ENCODE measurements at regions not wholly inside any gene's neighbourhood (a gene's known extent, or its start where the extent isn't known, plus 50 kb on each side); places are given as distances from the start of the nearest gene placed in this dataset.
A peak's percentile ranks its signal among the peaks of the same experiment; 100 is the strongest.

GRCh38 chr10:6659451-6659850 is 79.4 kb upstream of the PRKCQ start:
- Histone ChIP-seq H3K27me3 (ENCODE audit: insufficient read depth, low read length) (no peaks in the 10 kb centered on the region), H3K4me3 (ENCODE audit: low read length) (no peak overlapping the region), H3K4me1 (ENCODE audit: insufficient read depth, low read length) (no peaks in the 10 kb centered on the region), H3K9me3 (ENCODE audit: insufficient read depth, low read depth, low read length) (peaks cover 7% of the 10 kb centered on the region; the same call in 1 of the 2 replicates), H3K27ac (ENCODE audit: low read depth, low read length) (no peak overlapping the region), H3K9ac (ENCODE audit: low read depth, low read length) (no peak overlapping the region), H3K36me3 (ENCODE audit: insufficient read depth, low read length) (no peaks in the 10 kb centered on the region)

GRCh38 chr10:6657669-6658068 is 77.6 kb upstream of the PRKCQ start:
- no peaks in the 10 kb centered on the region for H3K4me1 ChIP-seq (ENCODE audit: insufficient read depth, low read length)
- WGBS, result no CpG with 5 or more reads among the region's 1 CpG
- no peak overlapping the region for H3K9ac ChIP-seq (ENCODE audit: low read depth, low read length)
- H3K27me3 ChIP-seq (ENCODE audit: insufficient read depth, low read length), result no peaks in the 10 kb centered on the region
- H3K27ac ChIP-seq (ENCODE audit: low read depth, low read length), result no peak overlapping the region
- no peaks in the 10 kb centered on the region for H3K36me3 ChIP-seq (ENCODE audit: insufficient read depth, low read length)
- peaks cover 7% of the 10 kb centered on the region; the same call in 1 of the 2 replicates for H3K9me3 ChIP-seq (ENCODE audit: insufficient read depth, low read depth, low read length)
- H3K4me3 ChIP-seq (ENCODE audit: low read length), result no peak overlapping the region

GRCh38 chr10:6657196-6657595 is 77.1 kb upstream of the PRKCQ start:
- 97% methylated on average over 2 of the region's 2 CpGs for WGBS
- Histone ChIP-seq H3K27ac (ENCODE audit: low read depth, low read length) (no peak overlapping the region), H3K27me3 (ENCODE audit: insufficient read depth, low read length) (no peaks in the 10 kb centered on the region), H3K4me1 (ENCODE audit: insufficient read depth, low read length) (no peaks in the 10 kb centered on the region), H3K9me3 (ENCODE audit: insufficient read depth, low read depth, low read length) (peaks cover 7% of the 10 kb centered on the region; the same call in 1 of the 2 replicates), H3K9ac (ENCODE audit: low read depth, low read length) (no peak overlapping the region), H3K4me3 (ENCODE audit: low read length) (no peak overlapping the region), H3K36me3 (ENCODE audit: insufficient read depth, low read length) (no peaks in the 10 kb centered on the region)

GRCh38 chr10:6654571-6654970 is 74.5 kb upstream of the PRKCQ start:
- Histone ChIP-seq H3K27me3 (ENCODE audit: insufficient read depth, low read length) (no peaks in the 10 kb centered on the region), H3K4me1 (ENCODE audit: insufficient read depth, low read length) (peaks cover 12% of the 10 kb centered on the region), H3K27ac (ENCODE audit: low read depth, low read length) (no peak overlapping the region), H3K36me3 (ENCODE audit: insufficient read depth, low read length) (no peaks in the 10 kb centered on the region), H3K4me3 (ENCODE audit: low read length) (no peak overlapping the region), H3K9me3 (ENCODE audit: insufficient read depth, low read depth, low read length) (peaks cover 4% of the 10 kb centered on the region; the same call in 1 of the 2 replicates), H3K9ac (ENCODE audit: low read depth, low read length) (no peak overlapping the region)
- 96% methylated on average over 2 of the region's 2 CpGs for WGBS

GRCh38 chr10:6650586-6650985 is 70.5 kb upstream of the PRKCQ start:
- Histone ChIP-seq H3K4me1 (ENCODE audit: insufficient read depth, low read length) (peaks cover 23% of the 10 kb centered on the region), H3K9me3 (ENCODE audit: insufficient read depth, low read depth, low read length) (no peaks in the 10 kb centered on the region), H3K36me3 (ENCODE audit: insufficient read depth, low read length) (no peaks in the 10 kb centered on the region), H3K4me3 (ENCODE audit: low read length) (no peak overlapping the region), H3K27me3 (ENCODE audit: insufficient read depth, low read length) (no peaks in the 10 kb centered on the region), H3K27ac (ENCODE audit: low read depth, low read length) (no peak overlapping the region), H3K9ac (ENCODE audit: low read depth, low read length) (no peak overlapping the region)
- WGBS, result 97% methylated on average over 6 of the region's 6 CpGs

GRCh38 chr10:6649903-6650302 is 69.8 kb upstream of the PRKCQ start:
- Histone ChIP-seq H3K4me1 (ENCODE audit: insufficient read depth, low read length) (peaks cover 23% of the 10 kb centered on the region), H3K27me3 (ENCODE audit: insufficient read depth, low read length) (no peaks in the 10 kb centered on the region), H3K4me3 (ENCODE audit: low read length) (no peak overlapping the region), H3K36me3 (ENCODE audit: insufficient read depth, low read length) (no peaks in the 10 kb centered on the region), H3K9ac (ENCODE audit: low read depth, low read length) (no peak overlapping the region), H3K9me3 (ENCODE audit: insufficient read depth, low read depth, low read length) (no peaks in the 10 kb centered on the region), H3K27ac (ENCODE audit: low read depth, low read length) (peak overlapping the region; percentile 69)
- 90% methylated on average over 6 of the region's 6 CpGs for WGBS

GRCh38 chr10:6648894-6649720 is 69.0 kb upstream of the PRKCQ start:
- 51% methylated on average over 8 of the region's 8 CpGs for WGBS
- Histone ChIP-seq H3K9ac (ENCODE audit: low read depth, low read length) (no peak overlapping the region), H3K36me3 (ENCODE audit: insufficient read depth, low read length) (no peaks in the 10 kb centered on the region), H3K4me1 (ENCODE audit: insufficient read depth, low read length) (peaks cover 23% of the 10 kb centered on the region), H3K27me3 (ENCODE audit: insufficient read depth, low read length) (no peaks in the 10 kb centered on the region), H3K9me3 (ENCODE audit: insufficient read depth, low read depth, low read length) (no peaks in the 10 kb centered on the region), H3K27ac (ENCODE audit: low read depth, low read length) (peak overlapping the region; percentile 79), H3K4me3 (ENCODE audit: low read length) (no peak overlapping the region)

GRCh38 chr10:6647811-6648526 is 67.9 kb upstream of the PRKCQ start:
- Histone ChIP-seq H3K27ac (ENCODE audit: low read depth, low read length) (no peak overlapping the region; the same call in 1 of the 2 replicates), H3K36me3 (ENCODE audit: insufficient read depth, low read length) (no peaks in the 10 kb centered on the region), H3K4me1 (ENCODE audit: insufficient read depth, low read length) (peaks cover 23% of the 10 kb centered on the region), H3K9me3 (ENCODE audit: insufficient read depth, low read depth, low read length) (no peaks in the 10 kb centered on the region), H3K4me3 (ENCODE audit: low read length) (no peak overlapping the region), H3K27me3 (ENCODE audit: insufficient read depth, low read length) (no peaks in the 10 kb centered on the region), H3K9ac (ENCODE audit: low read depth, low read length) (no peak overlapping the region)
- WGBS, result 63% methylated on average over 13 of the region's 13 CpGs

GRCh38 chr10:6643962-6644361 is 63.9 kb upstream of the PRKCQ start:
- H3K36me3 ChIP-seq (ENCODE audit: insufficient read depth, low read length), result no peaks in the 10 kb centered on the region
- no peak overlapping the region for H3K4me3 ChIP-seq (ENCODE audit: low read length)
- H3K27ac ChIP-seq (ENCODE audit: low read depth, low read length), result no peak overlapping the region
- H3K27me3 ChIP-seq (ENCODE audit: insufficient read depth, low read length), result no peaks in the 10 kb centered on the region
- 95% methylated on average over 3 of the region's 3 CpGs for WGBS
- peaks cover 11% of the 10 kb centered on the region; the same call in 1 of the 2 replicates for H3K4me1 ChIP-seq (ENCODE audit: insufficient read depth, low read length)
- no peaks in the 10 kb centered on the region for H3K9me3 ChIP-seq (ENCODE audit: insufficient read depth, low read depth, low read length)
- no peak overlapping the region for H3K9ac ChIP-seq (ENCODE audit: low read depth, low read length)

GRCh38 chr10:6642876-6643275 is 62.8 kb upstream of the PRKCQ start:
- Histone ChIP-seq H3K27me3 (ENCODE audit: insufficient read depth, low read length) (no peaks in the 10 kb centered on the region), H3K9ac (ENCODE audit: low read depth, low read length) (no peak overlapping the region), H3K4me1 (ENCODE audit: insufficient read depth, low read length) (peaks cover 7% of the 10 kb centered on the region; the same call in 1 of the 2 replicates), H3K9me3 (ENCODE audit: insufficient read depth, low read depth, low read length) (no peaks in the 10 kb centered on the region), H3K27ac (ENCODE audit: low read depth, low read length) (no peak overlapping the region), H3K36me3 (ENCODE audit: insufficient read depth, low read length) (no peaks in the 10 kb centered on the region), H3K4me3 (ENCODE audit: low read length) (no peak overlapping the region)
- WGBS, result 54% methylated on average over 5 of the region's 5 CpGs

GRCh38 chr10:6640433-6641040 is 60.5 kb upstream of the PRKCQ start:
- Histone ChIP-seq H3K4me1 (ENCODE audit: insufficient read depth, low read length) (peaks cover 9% of the 10 kb centered on the region; the same call in 1 of the 2 replicates), H3K36me3 (ENCODE audit: insufficient read depth, low read length) (no peaks in the 10 kb centered on the region), H3K27me3 (ENCODE audit: insufficient read depth, low read length) (no peaks in the 10 kb centered on the region), H3K9ac (ENCODE audit: low read depth, low read length) (no peak overlapping the region), H3K9me3 (ENCODE audit: insufficient read depth, low read depth, low read length) (no peaks in the 10 kb centered on the region), H3K4me3 (ENCODE audit: low read length) (no peak overlapping the region), H3K27ac (ENCODE audit: low read depth, low read length) (no peak overlapping the region)

Measured in HUES64 (cell line).